ENCODE measurements at regions not wholly inside any gene's neighbourhood (a gene's known extent, or its start where the extent isn't known, plus 50 kb on each side); places are given as distances from the start of the nearest gene placed in this dataset.

DNA sequence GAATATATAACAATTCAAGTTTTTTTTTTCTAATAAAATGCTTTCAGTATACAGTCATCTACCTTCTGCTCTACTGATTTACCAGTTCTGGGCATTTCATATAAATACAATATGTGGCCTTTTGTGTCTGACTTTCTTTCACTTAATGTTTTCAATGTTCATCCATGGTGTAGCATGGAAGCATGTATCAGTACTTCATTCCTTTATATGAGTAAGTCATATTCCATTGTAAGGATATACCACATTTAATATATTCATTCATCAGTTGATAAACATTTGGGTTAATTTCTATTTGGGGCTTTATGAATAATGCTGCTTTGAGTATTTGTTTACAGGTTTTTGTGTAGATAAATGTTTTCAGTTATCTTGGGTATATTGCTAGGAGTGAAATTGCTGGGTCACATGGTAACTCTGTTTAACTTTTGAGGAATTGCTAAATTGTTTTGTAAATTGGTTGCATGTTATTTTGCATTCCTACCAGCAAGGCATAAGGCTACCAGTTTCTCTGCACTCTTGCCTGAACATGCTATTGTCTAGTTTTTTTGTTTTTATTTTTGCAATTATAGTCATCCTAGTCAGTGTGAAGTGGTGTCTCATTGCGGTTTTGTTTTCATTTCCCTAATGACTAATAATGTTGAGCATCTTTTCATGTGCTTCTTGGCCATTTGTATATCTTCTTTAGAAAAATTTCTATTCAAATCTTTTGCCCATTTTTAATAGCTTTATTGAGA lies 206.1 kb downstream of the TM2D1 start:
- TF ChIP-seq, protein P1, sequence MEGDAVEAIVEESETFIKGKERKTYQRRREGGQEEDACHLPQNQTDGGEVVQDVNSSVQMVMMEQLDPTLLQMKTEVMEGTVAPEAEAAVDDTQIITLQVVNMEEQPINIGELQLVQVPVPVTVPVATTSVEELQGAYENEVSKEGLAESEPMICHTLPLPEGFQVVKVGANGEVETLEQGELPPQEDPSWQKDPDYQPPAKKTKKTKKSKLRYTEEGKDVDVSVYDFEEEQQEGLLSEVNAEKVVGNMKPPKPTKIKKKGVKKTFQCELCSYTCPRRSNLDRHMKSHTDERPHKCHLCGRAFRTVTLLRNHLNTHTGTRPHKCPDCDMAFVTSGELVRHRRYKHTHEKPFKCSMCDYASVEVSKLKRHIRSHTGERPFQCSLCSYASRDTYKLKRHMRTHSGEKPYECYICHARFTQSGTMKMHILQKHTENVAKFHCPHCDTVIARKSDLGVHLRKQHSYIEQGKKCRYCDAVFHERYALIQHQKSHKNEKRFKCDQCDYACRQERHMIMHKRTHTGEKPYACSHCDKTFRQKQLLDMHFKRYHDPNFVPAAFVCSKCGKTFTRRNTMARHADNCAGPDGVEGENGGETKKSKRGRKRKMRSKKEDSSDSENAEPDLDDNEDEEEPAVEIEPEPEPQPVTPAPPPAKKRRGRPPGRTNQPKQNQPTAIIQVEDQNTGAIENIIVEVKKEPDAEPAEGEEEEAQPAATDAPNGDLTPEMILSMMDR (IDR thresholded peaks at IDR 0.05; ENCODE audit: poor library complexity, severe bottlenecking) = no peak
- TF ChIP-seq, protein P2, sequence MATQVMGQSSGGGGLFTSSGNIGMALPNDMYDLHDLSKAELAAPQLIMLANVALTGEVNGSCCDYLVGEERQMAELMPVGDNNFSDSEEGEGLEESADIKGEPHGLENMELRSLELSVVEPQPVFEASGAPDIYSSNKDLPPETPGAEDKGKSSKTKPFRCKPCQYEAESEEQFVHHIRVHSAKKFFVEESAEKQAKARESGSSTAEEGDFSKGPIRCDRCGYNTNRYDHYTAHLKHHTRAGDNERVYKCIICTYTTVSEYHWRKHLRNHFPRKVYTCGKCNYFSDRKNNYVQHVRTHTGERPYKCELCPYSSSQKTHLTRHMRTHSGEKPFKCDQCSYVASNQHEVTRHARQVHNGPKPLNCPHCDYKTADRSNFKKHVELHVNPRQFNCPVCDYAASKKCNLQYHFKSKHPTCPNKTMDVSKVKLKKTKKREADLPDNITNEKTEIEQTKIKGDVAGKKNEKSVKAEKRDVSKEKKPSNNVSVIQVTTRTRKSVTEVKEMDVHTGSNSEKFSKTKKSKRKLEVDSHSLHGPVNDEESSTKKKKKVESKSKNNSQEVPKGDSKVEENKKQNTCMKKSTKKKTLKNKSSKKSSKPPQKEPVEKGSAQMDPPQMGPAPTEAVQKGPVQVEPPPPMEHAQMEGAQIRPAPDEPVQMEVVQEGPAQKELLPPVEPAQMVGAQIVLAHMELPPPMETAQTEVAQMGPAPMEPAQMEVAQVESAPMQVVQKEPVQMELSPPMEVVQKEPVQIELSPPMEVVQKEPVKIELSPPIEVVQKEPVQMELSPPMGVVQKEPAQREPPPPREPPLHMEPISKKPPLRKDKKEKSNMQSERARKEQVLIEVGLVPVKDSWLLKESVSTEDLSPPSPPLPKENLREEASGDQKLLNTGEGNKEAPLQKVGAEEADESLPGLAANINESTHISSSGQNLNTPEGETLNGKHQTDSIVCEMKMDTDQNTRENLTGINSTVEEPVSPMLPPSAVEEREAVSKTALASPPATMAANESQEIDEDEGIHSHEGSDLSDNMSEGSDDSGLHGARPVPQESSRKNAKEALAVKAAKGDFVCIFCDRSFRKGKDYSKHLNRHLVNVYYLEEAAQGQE (IDR thresholded peaks at IDR 0.05; ENCODE audit: borderline replicate concordance) = no peak
- TF ChIP-seq EP300 (conservative IDR thresholded peaks at IDR 0.05; ENCODE audit: poor library complexity, severe bottlenecking) = no peak
- no peak for TF ChIP-seq EZH2 (IDR thresholded peaks at IDR 0.05; ENCODE audit: borderline replicate concordance, insufficient read depth, low read length, poor library complexity, severe bottlenecking)
- no peak for TF ChIP-seq TAF1 (IDR thresholded peaks at IDR 0.05; ENCODE audit: low read depth)
- no peak for TF ChIP-seq RAD21 (conservative IDR thresholded peaks at IDR 0.05)
- TF ChIP-seq POLR2AphosphoS5 (IDR thresholded peaks at IDR 0.05) = no peak
- no peak for TF ChIP-seq MXI1 (conservative IDR thresholded peaks at IDR 0.05; ENCODE audit: poor library complexity, severe bottlenecking)

All from neural cell (in vitro differentiated cells).